Panc1 (cell line): ENCODE measurements at regions not wholly inside any gene's neighbourhood (a gene's known extent, or its start where the extent isn't known, plus 50 kb on each side); places are given as distances from the start of the nearest gene placed in this dataset.

Experiments used
- SIN3A ChIP-seq: IDR thresholded peaks from 2 replicates; pipeline ENCODE4 v1.6.1; 2012; ENCODE audit warnings: low read depth, mild to moderate bottlenecking, low read length, moderate library complexity, borderline replicate concordance; ENCODE audit not compliant: insufficient read depth
- TF ChIP-seq, protein P1 (sequence below): fragments of 450-650 bp; IDR thresholded peaks from 2 replicates; pipeline ENCODE4 v1.5.1; 2017; ENCODE audit warnings: mild to moderate bottlenecking

DNA sequence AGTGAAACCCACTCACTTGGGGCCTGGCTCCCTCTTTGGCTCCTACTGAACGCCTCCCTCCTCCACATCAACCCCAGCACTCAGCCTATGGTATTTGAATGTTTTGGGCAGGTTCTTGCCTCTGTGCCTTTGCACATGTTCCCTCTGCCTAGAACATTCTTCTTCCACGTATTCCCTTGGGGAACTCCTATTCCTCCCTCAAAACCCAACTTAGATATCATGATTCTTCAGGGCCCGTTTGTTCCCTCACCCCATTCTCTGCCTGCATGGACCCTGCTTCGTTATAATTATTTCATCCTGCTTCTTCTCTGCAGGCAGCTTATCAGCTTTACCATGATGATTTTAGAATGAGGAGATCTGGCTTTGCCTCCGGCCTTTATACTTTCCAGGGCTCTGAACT is 215.0 kb upstream of the IER5L start:
- TF ChIP-seq, protein P1, sequence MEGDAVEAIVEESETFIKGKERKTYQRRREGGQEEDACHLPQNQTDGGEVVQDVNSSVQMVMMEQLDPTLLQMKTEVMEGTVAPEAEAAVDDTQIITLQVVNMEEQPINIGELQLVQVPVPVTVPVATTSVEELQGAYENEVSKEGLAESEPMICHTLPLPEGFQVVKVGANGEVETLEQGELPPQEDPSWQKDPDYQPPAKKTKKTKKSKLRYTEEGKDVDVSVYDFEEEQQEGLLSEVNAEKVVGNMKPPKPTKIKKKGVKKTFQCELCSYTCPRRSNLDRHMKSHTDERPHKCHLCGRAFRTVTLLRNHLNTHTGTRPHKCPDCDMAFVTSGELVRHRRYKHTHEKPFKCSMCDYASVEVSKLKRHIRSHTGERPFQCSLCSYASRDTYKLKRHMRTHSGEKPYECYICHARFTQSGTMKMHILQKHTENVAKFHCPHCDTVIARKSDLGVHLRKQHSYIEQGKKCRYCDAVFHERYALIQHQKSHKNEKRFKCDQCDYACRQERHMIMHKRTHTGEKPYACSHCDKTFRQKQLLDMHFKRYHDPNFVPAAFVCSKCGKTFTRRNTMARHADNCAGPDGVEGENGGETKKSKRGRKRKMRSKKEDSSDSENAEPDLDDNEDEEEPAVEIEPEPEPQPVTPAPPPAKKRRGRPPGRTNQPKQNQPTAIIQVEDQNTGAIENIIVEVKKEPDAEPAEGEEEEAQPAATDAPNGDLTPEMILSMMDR: no peak
- no peak for TF ChIP-seq SIN3A
